HEK293T (cell line): ENCODE measurements at regions not wholly inside any gene's neighbourhood (a gene's known extent, or its start where the extent isn't known, plus 50 kb on each side); places are given as distances from the start of the nearest gene placed in this dataset.

ENCODE experiments used
- ARNT ChIP-seq: fragments of 450-650 bp; IDR thresholded peaks from 2 replicates; pipeline ENCODE4 v1.6.1; 2017; ENCODE audit warnings: mild to moderate bottlenecking
- BHLHE40 ChIP-seq: fragments of 450-650 bp; IDR thresholded peaks from 2 replicates; pipeline ENCODE4 v1.6.1; 2016; ENCODE audit warnings: mild to moderate bottlenecking, moderate library complexity, borderline replicate concordance
- FOXA1 ChIP-seq: fragments of 450-650 bp; IDR thresholded peaks from 2 replicates; pipeline ENCODE4 v1.6.1; 2016; ENCODE audit warnings: mild to moderate bottlenecking
- FOXK2 ChIP-seq: fragments of 450-650 bp; IDR thresholded peaks from 2 replicates; pipeline ENCODE4 v1.6.1; 2016; ENCODE audit warnings: mild to moderate bottlenecking
- FOXM1 ChIP-seq: fragments of 450-650 bp; IDR thresholded peaks from 2 replicates; pipeline ENCODE4 v1.6.1; 2017; ENCODE audit warnings: mild to moderate bottlenecking, borderline replicate concordance
- HDGF ChIP-seq: fragments of 450-650 bp; IDR thresholded peaks from 2 replicates; pipeline ENCODE4 v1.6.1; 2017; ENCODE audit warnings: antibody characterized with exemption, borderline replicate concordance
- NFRKB ChIP-seq: fragments of 450-650 bp; IDR thresholded peaks from 2 replicates; pipeline ENCODE4 v1.6.1; 2016; ENCODE audit warnings: mild to moderate bottlenecking, moderate library complexity
- SUZ12 ChIP-seq: fragments of 450-650 bp; IDR thresholded peaks from 2 replicates; pipeline ENCODE4 v1.6.1; 2016; ENCODE audit warnings: mild to moderate bottlenecking
- TARDBP ChIP-seq: fragments of 450-650 bp; IDR thresholded peaks from 2 replicates; pipeline ENCODE4 v1.6.1; 2016

DNA sequence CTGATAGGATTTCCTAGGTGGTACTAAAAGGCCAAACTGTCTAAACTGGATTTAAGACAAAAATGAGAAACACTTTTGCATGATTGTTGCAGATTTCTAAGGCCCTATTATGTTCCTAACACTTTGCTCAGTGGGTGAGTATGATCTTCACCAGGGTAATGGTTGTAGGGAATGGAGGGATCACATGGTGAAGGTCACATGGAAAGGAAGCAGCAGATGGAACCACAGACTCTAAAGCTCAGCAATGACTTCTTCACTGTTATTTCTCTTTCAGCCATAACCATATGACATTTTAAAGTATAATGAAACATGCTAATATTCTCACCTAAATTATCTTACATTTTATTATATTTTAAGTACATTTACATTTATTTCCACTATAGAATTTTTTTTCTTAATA, 51.5 kb downstream of the CHRM3 start:
- no peak for TF ChIP-seq SUZ12
- TF ChIP-seq FOXA1: no peak
- TF ChIP-seq FOXM1: no peak
- TF ChIP-seq ARNT: no peak
- TF ChIP-seq FOXK2: no peak
- TF ChIP-seq NFRKB: no peak
- no peak for TF ChIP-seq BHLHE40
- TF ChIP-seq HDGF: no peak
- TF ChIP-seq TARDBP: no peak
